Lung (tissue), 11 donors: ENCODE measurements at regions not wholly inside any gene's neighbourhood (a gene's known extent, or its start where the extent isn't known, plus 50 kb on each side); places are given as distances from the start of the nearest gene placed in this dataset.
"Not testable (repeated sequence)": the region's sequence is repeated elsewhere in the genome, so short reads cannot be mapped to it uniquely, and the experiment has no call there.

ENCODE experiments used
- ATAC-seq: fragments of 200-7000 bp; cut with Tn5 transposase; one replicate; pipeline ENCODE4 v1.9.1; 2020; ENCODE audit warnings: moderate number of reproducible peaks; ENCODE audit not compliant: insufficient read depth, low FRiP score
- DNase-seq, 3 donors: peaks; one replicate each; pipeline ENCODE4 v3.0.0-alpha.2; 2013 to 2017
- H3K27ac ChIP-seq, 2 donors: one replicate each; pipeline ENCODE4 v1.5.1; 2013; ENCODE audit warnings: mild to moderate bottlenecking in 2 of 2, moderate library complexity in 2 of 2, control low read depth in 1 of 2, inconsistent platforms in 1 of 2, low read depth in 1 of 2, low read length in 1 of 2
- H3K27me3 ChIP-seq, 3 donors: one replicate each; pipeline ENCODE4 v1.5.1; 2013; ENCODE audit warnings: low read length in 2 of 3; ENCODE audit not compliant: control insufficient read depth in 3 of 3, insufficient read depth in 3 of 3
- H3K36me3 ChIP-seq, 4 donors: one replicate each; pipeline ENCODE4 v1.5.1; 2013; ENCODE audit warnings: low read length in 4 of 4, mild to moderate bottlenecking in 1 of 4, moderate library complexity in 1 of 4; ENCODE audit not compliant: control insufficient read depth in 4 of 4, insufficient read depth in 4 of 4
- H3K4me1 ChIP-seq, 5 donors: one replicate each; pipeline ENCODE4 v1.5.1; 2013; ENCODE audit warnings: low read length in 5 of 5, mild to moderate bottlenecking in 2 of 5, moderate library complexity in 1 of 5; ENCODE audit not compliant: control insufficient read depth in 5 of 5, insufficient read depth in 5 of 5
- H3K4me3 ChIP-seq: one replicate; pipeline ENCODE4 v1.5.1; 2013; ENCODE audit warnings: mild to moderate bottlenecking, control low read depth, moderate library complexity
- H3K9ac ChIP-seq, 2 donors: one replicate each; pipeline ENCODE4 v1.5.1; 2013; ENCODE audit warnings: low read length in 2 of 2, control low read depth in 1 of 2; ENCODE audit not compliant: insufficient read depth in 1 of 2
- H3K9me3 ChIP-seq, 4 donors: one replicate each; pipeline ENCODE4 v1.5.1; 2013; ENCODE audit warnings: low read length in 3 of 4, mild to moderate bottlenecking in 1 of 4, moderate library complexity in 1 of 4; ENCODE audit not compliant: control insufficient read depth in 4 of 4, insufficient read depth in 3 of 4
- CTCF ChIP-seq: IDR thresholded peaks from 2 replicates; pipeline ENCODE4 v1.5.1; 2012; ENCODE audit warnings: mild to moderate bottlenecking; ENCODE audit errors: control extremely low read depth, extremely low read depth
- WGBS, 2 donors: extraction: QIAGEN DNeasy Blood & Tissue Kit; methylation state at CpG; one replicate each; pipeline ENCODE4 v1.1.7; 2013; 5-methylcytosine and 5-hydroxymethylcytosine counted together
- donor health status: control.
- donor health status: control.
- donor health status: Bipolar disorder and iron deficiency.
- donor health status: healthy.
- donor health status: DM: yes; HTN: yes; CAD: no.

GRCh38 chr3:80750637-80751036, 982.8 kb upstream of the ROBO1 start:
- TF ChIP-seq CTCF, result no peak
- Histone ChIP-seq H3K9me3 (no peaks in the 10 kb centered on the region), H3K27ac (no peak overlapping the region), H3K27me3 (no peaks in the 10 kb centered on the region), H3K9ac (no peak overlapping the region), H3K36me3 (no peaks in the 10 kb centered on the region), H3K4me1 (no peaks in the 10 kb centered on the region), H3K4me3 (no peak overlapping the region)
- ATAC-seq, result no peak
- 83 to 89% methylated on average over 4 of the region's 4 CpGs for WGBS, 2 donors
- DNase-seq, result no peak

- WGBS, 2 donors, result 77% methylated on average over 2 of the region's 2 CpGs
- H3K27ac ChIP-seq, result no peak overlapping the region
- H3K27me3 ChIP-seq, result no peaks in the 10 kb centered on the region
- TF ChIP-seq CTCF, result no peak
- DNase-seq, result no peak
- no peak overlapping the region for H3K4me3 ChIP-seq
- ATAC-seq, result no peak
- no peaks in the 10 kb centered on the region for H3K36me3 ChIP-seq
- H3K4me1 ChIP-seq, result no peaks in the 10 kb centered on the region
- no peak overlapping the region for H3K9ac ChIP-seq
- no peaks in the 10 kb centered on the region for H3K9me3 ChIP-seq
Measured at GRCh38 chr3:80734920-80735319, 967.1 kb upstream of the ROBO1 start.

- 37 to 86% methylated on average over 1 of the region's 1 CpG for WGBS, 2 donors
- ATAC-seq (no peak), DNase-seq (no peak)
- Histone ChIP-seq H3K9me3 (no peaks in the 10 kb centered on the region), H3K36me3 (no peaks in the 10 kb centered on the region), H3K4me1 (no peaks in the 10 kb centered on the region), H3K27me3 (no peaks in the 10 kb centered on the region), H3K27ac (no peak overlapping the region), H3K9ac (no peak overlapping the region), H3K4me3 (no peak overlapping the region)
- TF ChIP-seq CTCF, result no peak
Measured at GRCh38 chr3:80734483-80734882, 966.7 kb upstream of the ROBO1 start.

- Histone ChIP-seq H3K9me3 (no peaks in the 10 kb centered on the region), H3K4me3 (no peak overlapping the region), H3K36me3 (no peaks in the 10 kb centered on the region), H3K27ac (no peak overlapping the region), H3K9ac (no peak overlapping the region), H3K27me3 (no peaks in the 10 kb centered on the region), H3K4me1 (no peaks in the 10 kb centered on the region)
- 6 to 18% methylated on average over 5 of the region's 5 CpGs for WGBS, 2 donors
- peak in 2 of 3 donors; percentile 15 to 40 for DNase-seq
- no peak for ATAC-seq
- TF ChIP-seq CTCF, result no peak
Measured at GRCh38 chr3:80733522-80734176, 965.9 kb upstream of the ROBO1 start.

- not testable (repeated sequence) for H3K27me3 ChIP-seq, H3K9me3 ChIP-seq, H3K27ac ChIP-seq, H3K4me3 ChIP-seq, H3K9ac ChIP-seq, ATAC-seq, H3K36me3 ChIP-seq, DNase-seq, H3K4me1 ChIP-seq
- WGBS, 2 donors, result 87 to 93% methylated on average over 3 of the region's 3 CpGs
Measured at GRCh38 chr3:80727561-80727960, 959.8 kb upstream of the ROBO1 start.
